ENCODE measurements at regions not wholly inside any gene's neighbourhood (a gene's known extent, or its start where the extent isn't known, plus 50 kb on each side); places are given as distances from the start of the nearest gene placed in this dataset.

DNA sequence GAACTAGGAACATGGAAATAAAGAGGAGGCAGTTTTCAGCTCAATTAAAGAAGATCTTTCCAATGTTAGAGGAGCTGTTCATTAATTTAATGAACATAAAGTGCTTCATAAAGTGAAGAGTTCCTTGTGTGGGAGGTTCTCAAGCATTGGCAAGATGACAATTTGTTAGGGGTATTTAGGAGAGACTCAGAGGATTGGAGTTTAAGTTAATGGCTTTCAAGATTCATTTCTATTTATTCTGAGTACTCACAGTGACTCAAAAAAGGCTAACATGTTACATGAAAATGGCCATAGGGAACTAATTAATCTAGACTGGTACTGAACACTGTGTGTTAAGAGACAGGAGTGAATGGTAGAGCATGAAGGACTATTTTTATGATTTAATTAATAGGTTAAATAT, 55.4 kb upstream of the CDH12 start:
- no peak for TF ChIP-seq ZNF354B (CRISPR knock-in tag; IDR thresholded peaks at IDR 0.05)
- TF ChIP-seq, protein P1, sequence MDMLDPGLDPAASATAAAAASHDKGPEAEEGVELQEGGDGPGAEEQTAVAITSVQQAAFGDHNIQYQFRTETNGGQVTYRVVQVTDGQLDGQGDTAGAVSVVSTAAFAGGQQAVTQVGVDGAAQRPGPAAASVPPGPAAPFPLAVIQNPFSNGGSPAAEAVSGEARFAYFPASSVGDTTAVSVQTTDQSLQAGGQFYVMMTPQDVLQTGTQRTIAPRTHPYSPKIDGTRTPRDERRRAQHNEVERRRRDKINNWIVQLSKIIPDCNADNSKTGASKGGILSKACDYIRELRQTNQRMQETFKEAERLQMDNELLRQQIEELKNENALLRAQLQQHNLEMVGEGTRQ (IDR thresholded peaks at IDR 0.05; ENCODE audit: low read depth, low read length): no peak
- TF ChIP-seq, protein P1 (CRISPR knock-in tag; IDR thresholded peaks at IDR 0.05; ENCODE audit: borderline replicate concordance): no peak
- TF ChIP-seq, protein P2, sequence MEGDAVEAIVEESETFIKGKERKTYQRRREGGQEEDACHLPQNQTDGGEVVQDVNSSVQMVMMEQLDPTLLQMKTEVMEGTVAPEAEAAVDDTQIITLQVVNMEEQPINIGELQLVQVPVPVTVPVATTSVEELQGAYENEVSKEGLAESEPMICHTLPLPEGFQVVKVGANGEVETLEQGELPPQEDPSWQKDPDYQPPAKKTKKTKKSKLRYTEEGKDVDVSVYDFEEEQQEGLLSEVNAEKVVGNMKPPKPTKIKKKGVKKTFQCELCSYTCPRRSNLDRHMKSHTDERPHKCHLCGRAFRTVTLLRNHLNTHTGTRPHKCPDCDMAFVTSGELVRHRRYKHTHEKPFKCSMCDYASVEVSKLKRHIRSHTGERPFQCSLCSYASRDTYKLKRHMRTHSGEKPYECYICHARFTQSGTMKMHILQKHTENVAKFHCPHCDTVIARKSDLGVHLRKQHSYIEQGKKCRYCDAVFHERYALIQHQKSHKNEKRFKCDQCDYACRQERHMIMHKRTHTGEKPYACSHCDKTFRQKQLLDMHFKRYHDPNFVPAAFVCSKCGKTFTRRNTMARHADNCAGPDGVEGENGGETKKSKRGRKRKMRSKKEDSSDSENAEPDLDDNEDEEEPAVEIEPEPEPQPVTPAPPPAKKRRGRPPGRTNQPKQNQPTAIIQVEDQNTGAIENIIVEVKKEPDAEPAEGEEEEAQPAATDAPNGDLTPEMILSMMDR (CRISPR knock-in tag; IDR thresholded peaks at IDR 0.05): no peak
- no peak for TF ChIP-seq RAD21 (CRISPR knock-in tag; IDR thresholded peaks at IDR 0.05)

Data from HepG2 (cell line).